ENCODE measurements at regions not wholly inside any gene's neighbourhood (a gene's known extent, or its start where the extent isn't known, plus 50 kb on each side); places are given as distances from the start of the nearest gene placed in this dataset.

GRCh38 chr13:60311527-60311926 is 85.5 kb upstream of the TDRD3 start:
- H3K4me3 Mint-ChIP-seq: no peak overlapping the region
- H3K27me3 Mint-ChIP-seq (ENCODE audit: low read depth): peaks cover 9% of the 10 kb centered on the region
- peaks cover 0 to 3% of the 10 kb centered on the region in 2 donors for H3K9me3 Mint-ChIP-seq
- no peak for ATAC-seq (replicated peaks in 1 of 2)
- no peak for DNase-seq
- no peak overlapping the region for H3K27ac Mint-ChIP-seq
- no peaks in the 10 kb centered on the region for H3K36me3 Mint-ChIP-seq (ENCODE audit: insufficient read depth in 2 of 2)
- peaks cover 13% of the 10 kb centered on the region for H3K4me1 Mint-ChIP-seq (ENCODE audit: low read depth)

GRCh38 chr13:60312851-60313505 is 84.0 kb upstream of the TDRD3 start:
- ATAC-seq (replicated peaks in 1 of 2) (no peak), DNase-seq (no peak)
- Mint-ChIP-seq H3K27me3 (ENCODE audit: low read depth) (peaks cover 10% of the 10 kb centered on the region), H3K36me3 (ENCODE audit: insufficient read depth in 2 of 2) (no peaks in the 10 kb centered on the region), H3K4me3 (no peak overlapping the region), H3K4me1 (ENCODE audit: low read depth) (peaks cover 13% of the 10 kb centered on the region), H3K9me3 (no peaks in the 10 kb centered on the region), H3K27ac (no peak overlapping the region)

GRCh38 chr13:60318186-60318585 is 78.8 kb upstream of the TDRD3 start:
- no peak for ATAC-seq (replicated peaks in 1 of 2)
- no peak overlapping the region for H3K4me3 Mint-ChIP-seq
- no peak for DNase-seq
- no peak overlapping the region for H3K27ac Mint-ChIP-seq
- H3K9me3 Mint-ChIP-seq: no peaks in the 10 kb centered on the region
- H3K27me3 Mint-ChIP-seq (ENCODE audit: low read depth): peaks cover 15% of the 10 kb centered on the region
- no peaks in the 10 kb centered on the region for H3K4me1 Mint-ChIP-seq (ENCODE audit: low read depth)
- H3K36me3 Mint-ChIP-seq (ENCODE audit: insufficient read depth in 2 of 2): no peaks in the 10 kb centered on the region

GRCh38 chr13:60324131-60324530 is 72.9 kb upstream of the TDRD3 start:
- Mint-ChIP-seq H3K27ac (no peak overlapping the region), H3K4me1 (ENCODE audit: low read depth) (no peaks in the 10 kb centered on the region), H3K36me3 (ENCODE audit: insufficient read depth in 2 of 2) (no peaks in the 10 kb centered on the region), H3K27me3 (ENCODE audit: low read depth) (peaks cover 7% of the 10 kb centered on the region), H3K9me3 (no peaks in the 10 kb centered on the region), H3K4me3 (no peak overlapping the region)
- no peak for DNase-seq
- no peak for ATAC-seq (replicated peaks in 1 of 2)

- no peak for ATAC-seq (replicated peaks in 1 of 2)
- Mint-ChIP-seq H3K27me3 (ENCODE audit: low read depth) (peaks cover 7% of the 10 kb centered on the region), H3K4me3 (no peak overlapping the region), H3K4me1 (ENCODE audit: low read depth) (no peaks in the 10 kb centered on the region), H3K9me3 (no peaks in the 10 kb centered on the region), H3K36me3 (ENCODE audit: insufficient read depth in 2 of 2) (no peaks in the 10 kb centered on the region), H3K27ac (no peak overlapping the region)
- no peak for DNase-seq
Observed at GRCh38 chr13:60326273-60326672, 70.7 kb upstream of the TDRD3 start.

GRCh38 chr13:60327511-60327910 is 69.5 kb upstream of the TDRD3 start:
- DNase-seq (no peak), ATAC-seq (replicated peaks in 1 of 2) (no peak)
- Mint-ChIP-seq H3K4me3 (no peak overlapping the region), H3K9me3 (no peaks in the 10 kb centered on the region), H3K27me3 (ENCODE audit: low read depth) (peaks cover 14% of the 10 kb centered on the region), H3K36me3 (ENCODE audit: insufficient read depth in 2 of 2) (no peaks in the 10 kb centered on the region), H3K27ac (no peak overlapping the region), H3K4me1 (ENCODE audit: low read depth) (no peaks in the 10 kb centered on the region)

GRCh38 chr13:60328073-60328472 is 68.9 kb upstream of the TDRD3 start:
- Mint-ChIP-seq H3K4me1 (ENCODE audit: low read depth) (no peaks in the 10 kb centered on the region), H3K27me3 (ENCODE audit: low read depth) (peaks cover 14% of the 10 kb centered on the region), H3K27ac (no peak overlapping the region), H3K36me3 (ENCODE audit: insufficient read depth in 2 of 2) (no peaks in the 10 kb centered on the region), H3K9me3 (no peaks in the 10 kb centered on the region), H3K4me3 (no peak overlapping the region)
- ATAC-seq (replicated peaks in 1 of 2): no peak
- DNase-seq: no peak

- no peak overlapping the region for H3K4me3 Mint-ChIP-seq
- H3K36me3 Mint-ChIP-seq (ENCODE audit: insufficient read depth in 2 of 2): peaks cover 0 to 2% of the 10 kb centered on the region in 2 donors
- DNase-seq (peak; percentile 11 to 18), ATAC-seq (replicated peaks in 1 of 2) (peak in 1 of 2 donors; percentile 38)
- no peaks in the 10 kb centered on the region for H3K4me1 Mint-ChIP-seq (ENCODE audit: low read depth)
- H3K27me3 Mint-ChIP-seq (ENCODE audit: low read depth): peaks cover 14% of the 10 kb centered on the region
- no peak overlapping the region for H3K27ac Mint-ChIP-seq
- H3K9me3 Mint-ChIP-seq: peaks cover 0 to 2% of the 10 kb centered on the region in 2 donors
Observed at GRCh38 chr13:60329221-60329923, 67.6 kb upstream of the TDRD3 start.

GRCh38 chr13:60331249-60332012 is 65.6 kb upstream of the TDRD3 start:
- no peak for ATAC-seq (replicated peaks in 1 of 2)
- no peak overlapping the region for H3K4me3 Mint-ChIP-seq
- H3K27me3 Mint-ChIP-seq (ENCODE audit: low read depth): peaks cover 14% of the 10 kb centered on the region
- H3K9me3 Mint-ChIP-seq: peaks cover 0 to 2% of the 10 kb centered on the region in 2 donors
- H3K36me3 Mint-ChIP-seq (ENCODE audit: insufficient read depth in 2 of 2): peaks cover 0 to 2% of the 10 kb centered on the region in 2 donors
- DNase-seq: no peak
- H3K27ac Mint-ChIP-seq: no peak overlapping the region
- H3K4me1 Mint-ChIP-seq (ENCODE audit: low read depth): no peaks in the 10 kb centered on the region

GRCh38 chr13:60332682-60333081 is 64.3 kb upstream of the TDRD3 start:
- H3K4me1 Mint-ChIP-seq (ENCODE audit: low read depth): no peaks in the 10 kb centered on the region
- no peak for DNase-seq
- H3K27me3 Mint-ChIP-seq (ENCODE audit: low read depth): peaks cover 10% of the 10 kb centered on the region
- no peak for ATAC-seq (replicated peaks in 1 of 2)
- peaks cover 0 to 2% of the 10 kb centered on the region in 2 donors for H3K9me3 Mint-ChIP-seq
- H3K27ac Mint-ChIP-seq: no peak overlapping the region
- H3K4me3 Mint-ChIP-seq: no peak overlapping the region
- H3K36me3 Mint-ChIP-seq (ENCODE audit: insufficient read depth in 2 of 2): peaks cover 0 to 2% of the 10 kb centered on the region in 2 donors

- DNase-seq: no peak
- H3K4me1 Mint-ChIP-seq (ENCODE audit: low read depth): no peaks in the 10 kb centered on the region
- H3K9me3 Mint-ChIP-seq: peaks cover 0 to 2% of the 10 kb centered on the region in 2 donors
- peaks cover 0 to 2% of the 10 kb centered on the region in 2 donors for H3K36me3 Mint-ChIP-seq (ENCODE audit: insufficient read depth in 2 of 2)
- H3K27me3 Mint-ChIP-seq (ENCODE audit: low read depth): peaks cover 7% of the 10 kb centered on the region
- no peak overlapping the region for H3K4me3 Mint-ChIP-seq
- no peak for ATAC-seq (replicated peaks in 1 of 2)
- H3K27ac Mint-ChIP-seq: no peak overlapping the region
Observed at GRCh38 chr13:60334310-60334709, 62.7 kb upstream of the TDRD3 start.

- no peak overlapping the region for H3K4me3 Mint-ChIP-seq
- no peak overlapping the region for H3K27ac Mint-ChIP-seq
- H3K9me3 Mint-ChIP-seq: peaks cover 0 to 2% of the 10 kb centered on the region in 2 donors
- H3K27me3 Mint-ChIP-seq (ENCODE audit: low read depth): peaks cover 7% of the 10 kb centered on the region
- DNase-seq (no peak), ATAC-seq (replicated peaks in 1 of 2) (no peak)
- peaks cover 0 to 2% of the 10 kb centered on the region in 2 donors for H3K36me3 Mint-ChIP-seq (ENCODE audit: insufficient read depth in 2 of 2)
- H3K4me1 Mint-ChIP-seq (ENCODE audit: low read depth): no peaks in the 10 kb centered on the region
Observed at GRCh38 chr13:60335531-60335930, 61.5 kb upstream of the TDRD3 start.

GRCh38 chr13:60338754-60339153 is 58.3 kb upstream of the TDRD3 start:
- Mint-ChIP-seq H3K4me1 (ENCODE audit: low read depth) (no peaks in the 10 kb centered on the region), H3K36me3 (ENCODE audit: insufficient read depth in 2 of 2) (no peaks in the 10 kb centered on the region), H3K27ac (no peak overlapping the region), H3K4me3 (no peak overlapping the region), H3K9me3 (peaks cover 2 to 4% of the 10 kb centered on the region in 2 donors), H3K27me3 (ENCODE audit: low read depth) (peaks cover 12% of the 10 kb centered on the region)
- DNase-seq (no peak), ATAC-seq (replicated peaks in 1 of 2) (no peak)

All from activated T-cell treated with anti-CD3 and anti-CD28 coated beads, Interleukin-2, amount 50 U/mL, for 72 hours (primary cell).